Caco-2 (cell line): ENCODE measurements at regions not wholly inside any gene's neighbourhood (a gene's known extent, or its start where the extent isn't known, plus 50 kb on each side); places are given as distances from the start of the nearest gene placed in this dataset.

Experiments used
- BruUV-seq: library from RNA; stranded (reverse); fragments of 400-500 nt; replicated peaks from 2 replicates; lab custom pipeline; 2021; lab: Mats Ljungman, UMichigan
- CTCF ChIA-PET: fragments of 300-600 bp; sonication (Branson Sonifier 250); formaldehyde crosslinking; loops from one replicate; lab custom pipeline; 2022; ENCODE audit warnings: antibody characterized with exemption; lab: Charles Lee
- POLR2A ChIA-PET: fragments of 300-600 bp; sonication (Branson Sonifier 250); formaldehyde crosslinking; loops from one replicate; lab custom pipeline; 2022; ENCODE audit warnings: antibody characterized with exemption; lab: Charles Lee
- DNase-seq, 2 experiments: peaks; one replicate each; pipeline versions ENCODE4 v3.0.0 to v3.0.0-alpha.2; 2020 to 2022
- H3K27me3 ChIP-seq: replicated peaks from 2 replicates; pipeline ENCODE4 v1.6.0; 2011; ENCODE audit warnings: low read length; ENCODE audit not compliant: control insufficient read depth, insufficient read depth
- H3K36me3 ChIP-seq: 2 replicates; pipeline ENCODE4 v1.5.1; 2011; ENCODE audit warnings: low read length; ENCODE audit not compliant: control insufficient read depth, insufficient read depth
- H3K4me1 ChIP-seq: fragments of 250-450 bp; sonication (Bioruptor Pico); 2 replicates; pipeline ENCODE4 v1.5.1; 2020; ENCODE audit warnings: mild to moderate bottlenecking
- H3K4me3 ChIP-seq: 2 replicates; pipeline ENCODE4 v1.5.1; 2011; ENCODE audit warnings: low read depth, mild to moderate bottlenecking, control low read depth, low read length
- H3K9me3 ChIP-seq: fragments of 250-450 bp; sonication (Bioruptor Pico); 2 replicates; pipeline ENCODE4 v1.5.1; 2020; ENCODE audit warnings: mild to moderate bottlenecking, moderate library complexity
- H3K27ac Mint-ChIP-seq: one replicate; pipeline ENCODE4 v1.8.0; 2022; ENCODE audit warnings: mixed read lengths; ENCODE audit not compliant: unreplicated experiment
- H3K27me3 Mint-ChIP-seq: one replicate; pipeline ENCODE4 v1.8.0; 2022; ENCODE audit warnings: mixed read lengths; ENCODE audit not compliant: insufficient read depth, unreplicated experiment
- H3K36me3 Mint-ChIP-seq: one replicate; pipeline ENCODE4 v1.8.0; 2022; ENCODE audit warnings: mild to moderate bottlenecking, mixed read lengths; ENCODE audit not compliant: insufficient read depth, unreplicated experiment
- H3K4me1 Mint-ChIP-seq: one replicate; pipeline ENCODE4 v1.8.0; 2022; ENCODE audit warnings: low read depth, mixed read lengths; ENCODE audit not compliant: unreplicated experiment
- H3K4me3 Mint-ChIP-seq: one replicate; pipeline ENCODE4 v1.8.0; 2022; ENCODE audit warnings: mild to moderate bottlenecking, moderate library complexity, mixed read lengths; ENCODE audit not compliant: unreplicated experiment
- H3K9me3 Mint-ChIP-seq: one replicate; pipeline ENCODE4 v1.8.0; 2022; ENCODE audit warnings: mixed read lengths; ENCODE audit not compliant: unreplicated experiment
- intact Hi-C: fragments of 100-400 bp; cut with micrococcal nuclease; formaldehyde crosslinking; loops from one replicate; pipeline ENCODE4 v1.10.0; 2022; ENCODE audit not compliant: unreplicated experiment
- TF ChIP-seq, protein P1 (sequence below), 2 experiments: fragments of 200-600 bp in 1 of 2; IDR thresholded peaks; 1 replicate in 1 of 2; 2 replicates in 1 of 2; pipeline versions ENCODE4 v1.5.1 to v1.8.0; 2011 to 2022; ENCODE audit warnings: antibody characterized with exemption in 1 of 2, control low read depth in 1 of 2, inconsistent platforms in 1 of 2, low read depth in 1 of 2, low read length in 1 of 2, mild to moderate bottlenecking in 1 of 2, moderate library complexity in 1 of 2; ENCODE audit not compliant: insufficient read depth in 1 of 2, severe bottlenecking in 1 of 2, unreplicated experiment in 1 of 2

DNA sequence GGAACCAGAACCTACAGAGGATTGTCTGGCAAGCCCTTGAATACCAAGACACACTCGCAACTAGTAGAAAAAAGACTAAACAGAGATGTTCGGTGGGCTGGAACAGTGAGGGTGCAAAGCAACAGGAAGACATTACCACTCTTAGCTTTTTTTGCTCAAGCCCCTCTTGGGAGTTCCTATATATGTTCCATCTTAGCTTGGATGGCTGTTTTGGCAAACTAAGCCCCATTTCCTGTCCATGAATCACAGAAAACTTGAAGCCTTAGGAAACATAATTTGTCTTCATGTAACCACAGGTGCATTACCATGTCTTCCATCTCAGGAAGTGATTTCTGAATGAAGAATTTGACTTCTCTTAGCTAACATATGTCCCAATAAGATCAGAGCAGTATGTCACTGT is 446.3 kb downstream of the OLFM4 start:
- H3K36me3 Mint-ChIP-seq: no peaks in the 10 kb centered on the region
- H3K4me1 Mint-ChIP-seq: no peaks in the 10 kb centered on the region
- no peak for DNase-seq
- TF ChIP-seq, protein P1, sequence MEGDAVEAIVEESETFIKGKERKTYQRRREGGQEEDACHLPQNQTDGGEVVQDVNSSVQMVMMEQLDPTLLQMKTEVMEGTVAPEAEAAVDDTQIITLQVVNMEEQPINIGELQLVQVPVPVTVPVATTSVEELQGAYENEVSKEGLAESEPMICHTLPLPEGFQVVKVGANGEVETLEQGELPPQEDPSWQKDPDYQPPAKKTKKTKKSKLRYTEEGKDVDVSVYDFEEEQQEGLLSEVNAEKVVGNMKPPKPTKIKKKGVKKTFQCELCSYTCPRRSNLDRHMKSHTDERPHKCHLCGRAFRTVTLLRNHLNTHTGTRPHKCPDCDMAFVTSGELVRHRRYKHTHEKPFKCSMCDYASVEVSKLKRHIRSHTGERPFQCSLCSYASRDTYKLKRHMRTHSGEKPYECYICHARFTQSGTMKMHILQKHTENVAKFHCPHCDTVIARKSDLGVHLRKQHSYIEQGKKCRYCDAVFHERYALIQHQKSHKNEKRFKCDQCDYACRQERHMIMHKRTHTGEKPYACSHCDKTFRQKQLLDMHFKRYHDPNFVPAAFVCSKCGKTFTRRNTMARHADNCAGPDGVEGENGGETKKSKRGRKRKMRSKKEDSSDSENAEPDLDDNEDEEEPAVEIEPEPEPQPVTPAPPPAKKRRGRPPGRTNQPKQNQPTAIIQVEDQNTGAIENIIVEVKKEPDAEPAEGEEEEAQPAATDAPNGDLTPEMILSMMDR (IDR thresholded peaks at IDR 0.05; ENCODE audit: insufficient read depth in 1 of 2, low read depth in 1 of 2, low read length in 1 of 2, severe bottlenecking in 1 of 2, unreplicated experiment in 1 of 2): no peak
- Histone ChIP-seq H3K4me3 (no peak overlapping the region), H3K36me3 (no peaks in the 10 kb centered on the region), H3K4me1 (no peaks in the 10 kb centered on the region), H3K9me3 (no peaks in the 10 kb centered on the region), H3K27me3 (no peaks in the 10 kb centered on the region)
- BruUV-seq: no TSS peak
- H3K27ac Mint-ChIP-seq: no peak overlapping the region
- intact Hi-C loops: no loop called here
- POLR2A ChIA-PET: no interaction called here
- no peak overlapping the region for H3K4me3 Mint-ChIP-seq
- peaks cover 3% of the 10 kb centered on the region for H3K27me3 Mint-ChIP-seq
- no peaks in the 10 kb centered on the region for H3K9me3 Mint-ChIP-seq
- CTCF ChIA-PET: no interaction called here

DNA sequence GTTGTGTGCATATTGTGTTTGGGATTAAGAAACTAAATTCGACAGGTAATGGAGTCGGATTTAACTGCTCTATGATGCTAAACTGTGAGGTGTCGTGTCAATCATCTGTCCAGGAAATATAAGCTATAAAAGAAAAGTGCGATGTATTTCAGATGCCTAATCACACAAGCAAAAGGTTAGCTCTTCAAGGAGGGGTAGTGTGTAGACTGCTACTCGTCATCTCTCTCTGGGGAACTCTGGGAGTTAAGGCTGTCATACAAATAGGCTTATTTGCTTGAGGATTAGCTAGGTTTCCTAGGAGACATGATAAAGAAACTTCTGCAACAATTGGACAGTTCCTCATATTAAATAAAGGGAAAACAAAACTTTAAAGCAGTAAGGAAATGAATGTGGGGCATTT is 462.1 kb downstream of the OLFM4 start:
- H3K36me3 Mint-ChIP-seq: no peaks in the 10 kb centered on the region
- H3K27me3 ChIP-seq: no peaks in the 10 kb centered on the region
- CTCF ChIA-PET: interaction anchor here (1.2 kb wide), 1 partner anchor 240 kb away, joined by 5 read pairs; no protein-coding TSS in a partner anchor
- H3K4me1 ChIP-seq: no peaks in the 10 kb centered on the region
- no peak overlapping the region for H3K4me3 ChIP-seq
- H3K9me3 Mint-ChIP-seq: no peaks in the 10 kb centered on the region
- TF ChIP-seq, protein P1 (IDR thresholded peaks at IDR 0.05; ENCODE audit: insufficient read depth in 1 of 2, low read depth in 1 of 2, low read length in 1 of 2, severe bottlenecking in 1 of 2, unreplicated experiment in 1 of 2): no peak
- BruUV-seq: no TSS peak
- no peaks in the 10 kb centered on the region for H3K9me3 ChIP-seq
- peaks cover 2% of the 10 kb centered on the region for H3K27me3 Mint-ChIP-seq
- H3K4me3 Mint-ChIP-seq: no peak overlapping the region
- no peak overlapping the region for H3K27ac Mint-ChIP-seq
- DNase-seq: no peak
- no peaks in the 10 kb centered on the region for H3K4me1 Mint-ChIP-seq
- intact Hi-C loops: no loop called here
- POLR2A ChIA-PET: no interaction called here
- H3K36me3 ChIP-seq: no peaks in the 10 kb centered on the region

DNA sequence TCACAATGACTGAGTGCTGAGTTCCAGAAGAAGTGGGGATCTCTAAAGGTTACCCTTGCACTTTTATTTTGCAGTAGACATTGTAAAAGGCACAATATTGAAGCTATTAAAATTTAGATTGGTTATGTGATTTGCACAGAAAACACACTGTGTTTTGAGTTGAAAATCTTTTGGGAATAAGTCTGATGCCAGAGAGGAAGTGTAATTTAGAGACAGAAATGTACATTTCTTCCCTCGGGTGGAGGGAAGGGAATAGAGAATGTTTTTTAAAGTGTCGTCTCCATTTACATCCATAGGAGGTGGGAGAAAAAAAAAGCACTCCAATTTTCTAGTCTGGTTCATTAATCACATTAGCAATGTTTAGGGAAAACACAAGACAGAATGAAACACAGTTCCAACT is 465.8 kb downstream of the OLFM4 start:
- POLR2A ChIA-PET: no interaction called here
- DNase-seq: no peak
- intact Hi-C loops: no loop called here
- H3K4me1 ChIP-seq: no peaks in the 10 kb centered on the region
- no TSS peak for BruUV-seq
- no peak overlapping the region for H3K4me3 Mint-ChIP-seq
- no peaks in the 10 kb centered on the region for H3K36me3 Mint-ChIP-seq
- TF ChIP-seq, protein P1 (IDR thresholded peaks at IDR 0.05; ENCODE audit: insufficient read depth in 1 of 2, low read depth in 1 of 2, low read length in 1 of 2, severe bottlenecking in 1 of 2, unreplicated experiment in 1 of 2): no peak
- H3K4me1 Mint-ChIP-seq: no peaks in the 10 kb centered on the region
- no peaks in the 10 kb centered on the region for H3K9me3 Mint-ChIP-seq
- H3K4me3 ChIP-seq: no peak overlapping the region
- CTCF ChIA-PET: no interaction called here
- no peak overlapping the region for H3K27ac Mint-ChIP-seq
- H3K36me3 ChIP-seq: no peaks in the 10 kb centered on the region
- no peaks in the 10 kb centered on the region for H3K27me3 ChIP-seq
- H3K27me3 Mint-ChIP-seq: peaks cover 2% of the 10 kb centered on the region
- H3K9me3 ChIP-seq: no peaks in the 10 kb centered on the region
